GM21528 (cell line): ENCODE measurements at regions not wholly inside any gene's neighbourhood (a gene's known extent, or its start where the extent isn't known, plus 50 kb on each side); places are given as distances from the start of the nearest gene placed in this dataset.

ENCODE experiments used
- ATAC-seq: cut with Tn5 transposase; IDR thresholded peaks from one replicate; pipeline ENCODE4 v1.9.1; 2021; ENCODE audit warnings: mild to moderate bottlenecking, moderate library complexity; ENCODE audit not compliant: unreplicated experiment, low FRiP score

DNA sequence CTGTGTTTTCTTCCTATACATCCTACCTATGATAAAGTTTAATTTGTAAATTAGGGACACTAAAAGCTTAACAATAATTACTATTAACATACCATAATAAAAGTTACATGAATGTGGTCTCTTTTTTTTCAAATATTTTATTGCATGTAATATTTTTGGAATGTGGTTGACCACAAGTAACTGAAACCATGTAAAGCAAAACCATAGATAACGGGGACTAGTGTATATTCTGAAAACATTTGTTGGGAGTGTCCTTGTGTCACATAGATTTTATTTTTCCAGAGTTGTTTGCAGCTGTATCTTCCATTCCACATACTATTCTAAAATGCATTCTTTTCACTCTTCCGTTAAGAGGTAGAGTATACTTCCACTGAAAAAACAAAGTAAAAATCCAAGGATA, 200.4 kb downstream of the KIF18A start:
- ATAC-seq: no peak

DNA sequence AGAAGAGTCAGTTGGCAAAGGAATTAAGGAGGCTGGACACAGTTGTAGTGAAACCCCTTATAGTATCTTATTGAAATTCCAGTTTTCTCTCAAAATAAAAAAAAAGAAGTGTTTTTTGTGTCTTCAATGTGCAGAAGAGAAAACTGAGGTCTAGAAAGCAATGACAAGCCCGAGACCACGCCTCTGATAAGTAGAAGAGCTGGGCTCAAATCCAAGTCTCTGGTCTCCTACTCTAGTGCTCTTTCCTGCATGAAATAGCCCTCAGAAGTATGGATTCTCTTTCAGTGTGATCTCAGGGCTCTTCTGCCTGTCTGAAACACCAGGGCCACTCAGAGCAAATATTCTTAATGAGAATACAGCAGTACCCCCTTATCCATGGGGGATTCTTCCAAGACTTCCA, 200.9 kb downstream of the KIF18A start:
- no peak for ATAC-seq

DNA sequence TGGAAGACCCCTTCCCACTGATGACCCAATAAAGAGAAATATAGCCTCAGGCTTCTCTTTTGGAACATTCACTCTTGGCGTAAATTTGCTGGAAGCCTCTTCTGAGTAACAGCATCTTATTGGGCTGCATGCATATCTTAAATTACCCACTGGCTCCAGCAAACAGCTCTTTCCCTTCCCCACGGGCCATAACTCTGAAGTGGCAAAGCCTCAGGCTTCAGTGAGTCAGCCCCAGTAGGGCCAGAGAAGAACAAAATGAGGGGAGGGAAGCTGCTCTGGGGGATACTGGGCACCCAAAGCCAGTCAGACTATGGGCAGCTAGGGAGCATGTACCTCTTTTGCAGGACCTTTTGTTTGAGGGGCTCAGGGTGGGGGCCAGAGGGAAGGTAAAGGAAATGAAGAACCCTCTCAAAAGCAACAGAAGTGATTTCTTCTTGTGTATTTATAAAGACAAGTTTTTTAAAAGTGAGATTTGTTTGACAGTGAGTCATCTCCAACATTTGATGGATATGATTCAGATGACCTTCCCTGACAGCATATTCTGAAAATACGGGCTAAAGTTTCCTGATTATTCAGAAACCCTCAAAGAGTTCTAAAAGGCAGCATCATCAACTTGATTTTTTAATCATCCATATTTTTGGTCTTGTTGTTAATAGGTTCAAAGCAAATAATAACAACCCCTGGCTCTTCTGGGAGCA, 203.4 kb downstream of the KIF18A start:
- ATAC-seq: no peak

DNA sequence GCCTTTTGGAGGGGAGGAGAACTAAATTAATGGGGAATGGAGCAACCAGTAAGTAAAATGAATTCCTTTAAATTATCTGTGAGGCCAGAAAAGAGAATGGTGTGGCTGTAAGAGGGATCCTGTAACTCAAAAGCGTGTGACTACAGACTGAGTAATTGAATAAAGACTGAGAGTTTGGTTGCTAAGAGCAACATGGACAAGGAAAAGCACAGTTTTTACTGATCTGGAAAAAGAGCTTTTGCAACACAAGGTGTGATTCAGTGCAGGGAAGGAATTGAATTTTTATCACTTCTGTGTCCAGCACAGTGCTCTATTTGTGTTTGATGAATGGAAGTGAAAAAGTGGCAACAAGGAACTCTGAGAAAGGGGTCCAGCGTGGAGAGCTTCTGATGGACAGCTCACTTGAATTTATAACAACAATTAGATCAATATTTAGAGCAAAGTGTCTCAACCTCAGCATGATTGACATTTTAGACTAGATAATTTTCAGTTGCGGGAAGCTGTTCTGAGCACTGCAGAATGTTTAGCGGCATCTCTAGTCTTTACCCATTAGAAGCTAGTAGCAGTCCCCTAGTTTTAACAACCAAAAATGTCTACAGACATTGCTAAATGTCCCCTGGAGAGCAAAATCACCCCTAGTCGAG, 202.8 kb upstream of the BDNF start:
- no peak for ATAC-seq

DNA sequence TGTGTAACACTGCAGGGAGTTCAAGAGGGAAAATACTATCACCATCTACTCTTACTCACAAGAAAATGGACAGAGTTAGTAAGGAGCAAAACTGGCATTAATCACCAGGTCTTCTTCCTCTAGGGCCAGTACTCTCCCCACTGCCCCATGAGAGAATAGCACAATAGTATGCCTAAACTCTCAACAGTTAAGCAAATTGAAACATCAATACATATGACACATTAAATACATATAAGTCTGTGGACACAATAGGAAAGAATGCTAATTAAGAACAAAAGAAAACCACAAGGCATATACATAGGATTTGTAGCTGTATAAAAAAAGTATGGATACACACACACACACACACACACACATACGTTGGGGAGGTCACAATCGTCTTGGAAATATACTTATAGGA, 197.9 kb upstream of the BDNF start:
- ATAC-seq: no peak

DNA sequence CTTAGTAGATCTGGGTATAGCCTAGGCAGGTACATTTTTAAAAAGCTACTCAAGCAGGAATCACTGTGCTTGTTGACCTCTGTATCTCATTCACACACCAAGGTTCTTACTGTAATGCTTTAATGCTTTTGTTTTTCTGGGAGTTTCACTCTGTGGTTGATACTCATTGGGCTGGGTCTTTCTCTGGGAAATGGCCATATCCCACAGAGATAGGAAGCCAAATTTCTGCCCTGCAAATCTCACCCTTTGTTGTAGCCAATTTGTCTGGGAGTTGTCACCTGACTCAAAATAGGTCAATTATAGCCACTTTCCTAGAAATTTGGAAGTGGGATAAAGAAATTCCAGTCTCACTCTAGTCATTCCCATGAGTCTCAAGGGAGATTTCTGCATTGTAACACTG, 195.8 kb upstream of the BDNF start:
- no peak for ATAC-seq

DNA sequence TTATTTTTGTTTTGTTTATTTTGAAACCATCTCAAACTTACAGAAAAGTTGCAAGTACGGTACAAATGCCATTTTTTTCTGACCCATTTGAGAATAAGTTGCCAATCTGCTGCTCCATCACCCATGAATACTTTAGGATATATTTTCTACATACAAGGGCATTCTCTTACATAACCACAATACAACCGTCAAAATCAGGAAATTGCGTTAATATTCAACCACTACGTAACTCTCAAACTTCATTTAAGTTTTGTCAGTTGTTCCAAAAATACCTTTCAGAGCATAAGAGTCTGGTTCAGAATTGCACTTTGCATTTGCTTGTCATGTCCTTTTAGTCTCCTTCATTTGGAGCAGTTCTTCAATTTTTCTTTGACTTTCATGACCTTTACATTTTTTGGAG, 194.3 kb upstream of the BDNF start:
- ATAC-seq: no peak

DNA sequence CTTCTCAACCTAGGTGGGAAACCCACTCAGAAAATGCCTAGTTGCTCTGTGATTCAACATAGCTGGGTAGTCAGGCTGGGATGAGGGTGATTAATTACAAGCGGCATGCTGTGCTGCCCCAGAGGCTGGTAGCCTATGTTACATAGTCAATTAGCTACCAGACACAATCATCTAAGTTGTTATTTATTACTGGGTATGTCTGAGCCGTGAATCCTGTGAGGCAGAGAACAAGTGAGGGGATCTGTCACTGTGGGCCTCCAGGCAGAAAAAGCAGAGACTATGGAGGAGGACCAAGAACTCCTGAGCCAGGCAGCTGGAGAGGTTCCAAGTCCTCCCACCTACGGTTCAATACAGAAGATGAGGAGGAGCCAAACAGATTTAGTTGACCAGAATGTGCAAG, 186.6 kb upstream of the BDNF start:
- ATAC-seq: no peak

DNA sequence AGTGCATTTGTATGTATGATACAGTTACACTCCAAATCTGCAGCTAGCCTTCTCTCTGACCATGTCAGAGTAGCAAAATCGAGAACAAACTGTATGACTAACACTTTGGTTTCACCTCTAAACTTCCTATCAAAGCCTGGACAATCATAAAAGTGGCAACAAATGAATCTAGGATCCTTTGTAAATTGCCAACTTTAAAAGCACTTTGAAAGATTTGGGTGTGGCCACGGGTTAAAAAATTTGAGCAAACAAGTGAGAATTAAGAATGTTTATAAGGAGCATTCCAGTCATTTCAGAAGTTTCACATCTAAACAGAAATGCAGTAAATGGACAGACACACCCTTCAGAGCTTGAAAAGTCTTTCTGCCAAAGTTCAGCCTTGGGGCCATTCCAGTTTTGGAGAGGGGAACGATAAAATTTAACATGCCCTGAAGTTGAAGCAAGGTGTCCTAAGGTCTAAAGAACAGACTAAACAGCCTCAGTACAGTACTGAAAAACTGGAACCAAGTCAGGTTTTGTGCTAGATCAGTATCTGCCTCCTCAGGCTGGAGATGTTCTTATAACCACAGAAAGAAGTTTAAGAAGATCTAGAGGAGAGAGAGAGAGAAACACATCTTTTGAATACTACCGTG, 181.9 kb upstream of the BDNF start:
- no peak for ATAC-seq

DNA sequence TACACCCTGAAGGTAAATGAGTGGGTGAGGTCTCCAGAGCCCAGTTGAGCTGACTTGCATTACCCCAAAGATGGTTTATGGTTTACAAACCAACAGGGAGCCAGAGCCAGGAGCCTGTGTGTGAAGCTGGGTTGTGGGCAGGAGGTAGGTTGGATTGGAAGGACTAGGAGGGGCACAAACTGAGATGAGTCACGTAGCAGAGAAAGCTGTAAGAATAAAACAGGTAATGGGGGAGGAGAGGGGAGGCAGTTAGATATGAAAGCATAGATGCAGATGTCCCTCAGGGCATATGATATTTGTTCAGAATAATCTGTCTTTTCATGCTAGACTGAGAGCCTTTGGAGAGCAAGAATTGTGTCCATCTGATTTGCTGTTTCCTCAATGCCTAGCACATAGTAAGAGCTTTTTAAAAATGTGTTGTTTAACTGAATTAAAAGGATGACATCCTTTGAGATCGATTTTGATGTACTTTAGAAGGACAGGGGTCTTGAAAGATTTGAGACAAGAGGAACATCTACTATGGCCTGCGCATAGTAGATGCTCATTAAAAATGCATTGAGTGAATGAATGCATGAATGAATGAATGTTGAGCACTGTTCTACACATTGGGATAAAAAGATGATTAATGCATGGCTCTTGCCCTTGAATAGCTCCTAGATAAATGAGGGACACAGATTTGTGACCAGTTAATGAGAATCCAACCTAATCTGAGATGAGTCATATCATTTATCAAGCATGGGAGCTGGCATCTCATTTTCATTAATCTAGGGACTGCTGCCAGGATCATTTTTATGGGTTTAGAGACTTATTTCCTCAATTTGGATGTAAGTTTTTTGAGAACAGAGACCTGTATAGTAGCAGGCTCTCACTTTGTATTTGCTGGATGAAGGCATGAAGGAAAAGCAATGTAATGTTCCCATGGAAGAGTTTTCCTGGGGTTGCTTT, 175.8 kb upstream of the BDNF start:
- ATAC-seq: no peak

DNA sequence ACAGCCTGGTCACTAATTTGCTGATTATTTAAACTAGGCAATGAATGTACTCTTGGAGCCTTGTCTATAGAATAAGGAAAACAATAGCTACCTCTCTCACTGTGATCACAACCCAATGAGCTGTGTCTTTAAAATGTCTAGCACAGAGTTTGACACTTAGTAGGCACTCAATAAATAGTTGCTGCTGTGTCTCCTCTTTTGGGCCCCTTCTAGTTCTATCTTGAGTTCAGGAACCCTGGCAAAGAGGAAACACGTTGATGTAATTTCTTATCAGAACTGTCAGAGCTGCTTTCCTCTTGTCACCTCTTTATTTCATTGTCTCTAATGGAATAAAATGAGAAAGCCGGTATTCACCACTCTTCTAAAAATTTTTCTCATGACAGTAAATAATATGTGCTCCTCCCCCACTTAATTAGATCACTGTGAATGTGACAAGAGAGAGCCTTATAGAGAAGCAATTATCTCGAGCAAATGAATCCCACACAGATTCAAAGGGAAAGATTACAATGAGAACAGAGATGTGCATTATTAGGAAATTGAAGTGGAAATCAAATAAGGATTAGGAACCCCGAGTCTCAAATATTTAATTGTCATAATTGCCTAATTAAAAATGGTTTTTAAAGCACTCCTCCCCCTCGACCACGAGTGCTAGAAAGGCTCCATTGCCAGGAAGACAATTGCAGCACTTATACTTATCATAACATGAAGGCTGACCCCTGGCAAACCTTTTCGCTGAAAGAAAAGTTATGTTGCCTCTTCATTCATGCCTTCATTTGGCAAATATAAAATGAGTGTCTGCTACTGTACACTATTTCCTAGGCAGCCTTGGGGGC, 175.0 kb upstream of the BDNF start:
- ATAC-seq: no peak

DNA sequence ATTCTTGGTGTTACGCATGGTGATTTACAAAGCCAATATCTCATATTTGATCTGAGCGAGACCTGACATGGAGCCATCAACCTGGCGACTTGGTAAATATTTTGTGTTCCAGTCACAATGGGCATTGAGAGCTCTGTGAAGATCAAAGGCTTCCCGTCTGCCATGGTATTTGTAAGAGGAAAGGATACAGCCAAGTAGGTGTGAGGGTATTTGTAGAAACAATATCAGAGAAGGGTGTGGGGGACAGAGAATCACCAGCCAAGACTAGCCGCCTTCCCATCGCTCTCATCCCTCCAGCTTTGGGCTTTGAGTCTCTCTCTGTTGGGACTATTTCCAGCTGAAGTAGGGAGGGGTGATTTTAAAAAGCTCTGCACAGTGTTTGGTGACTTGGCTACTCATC, 173.4 kb upstream of the BDNF start:
- ATAC-seq: no peak

DNA sequence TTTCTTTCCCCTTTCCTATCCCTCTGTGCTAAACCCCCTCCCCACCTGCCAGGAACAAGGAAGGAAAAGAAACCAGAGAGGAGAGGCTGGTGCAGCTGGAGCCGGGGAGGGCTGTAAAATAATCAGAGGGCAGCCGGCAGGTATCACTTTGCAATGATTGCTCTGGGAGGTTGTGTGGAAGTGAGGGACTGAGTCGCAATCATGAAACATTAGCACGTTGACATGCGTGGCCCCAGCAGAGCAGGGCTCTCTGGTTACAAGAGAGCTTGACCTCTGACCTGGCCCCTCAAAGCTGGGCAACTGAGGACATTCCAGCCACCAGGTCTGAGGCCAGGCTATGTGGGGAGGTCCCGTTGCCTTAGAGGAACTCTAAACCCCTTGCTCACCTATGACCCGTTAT, 170.8 kb upstream of the BDNF start:
- ATAC-seq: no peak

DNA sequence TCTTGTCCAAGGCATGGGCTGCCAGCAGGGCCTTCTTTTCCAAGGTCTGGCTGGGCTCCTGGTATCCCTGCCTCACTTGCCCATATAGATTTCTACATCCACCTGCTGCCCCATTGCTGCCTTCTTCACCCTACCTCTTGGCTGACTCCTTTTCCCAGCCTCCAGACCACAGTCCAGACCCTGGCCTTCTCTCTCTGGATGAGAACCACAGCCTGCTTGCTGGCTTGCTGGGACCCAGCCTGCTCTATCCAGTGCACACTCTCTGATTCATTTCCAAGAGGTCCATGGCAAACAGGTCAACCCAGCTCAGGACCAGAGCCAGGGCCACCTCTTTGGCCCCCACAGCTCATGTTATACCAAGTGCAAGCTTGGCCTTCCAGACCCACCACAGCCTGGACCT, 169.4 kb upstream of the BDNF start:
- no peak for ATAC-seq

DNA sequence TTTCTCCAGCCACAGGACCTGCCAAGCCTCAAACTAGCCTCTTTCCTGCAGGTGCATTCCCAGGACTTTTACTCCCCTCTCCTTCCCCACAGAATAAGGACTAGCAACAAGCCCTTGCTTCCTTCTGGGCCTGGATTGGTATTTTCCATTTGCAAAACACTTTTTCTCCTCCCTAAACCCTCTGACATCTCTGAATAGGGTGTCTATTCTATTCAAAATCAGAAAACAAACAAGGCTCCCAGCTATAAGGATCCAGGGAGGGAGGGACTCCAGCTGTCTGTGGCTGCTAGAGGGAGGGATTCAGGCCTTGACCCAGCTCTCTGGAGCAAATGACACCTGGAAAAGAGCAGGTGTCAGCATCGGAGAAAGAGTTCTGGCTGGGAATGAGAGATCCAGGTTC, 168.5 kb upstream of the BDNF start:
- ATAC-seq: no peak

DNA sequence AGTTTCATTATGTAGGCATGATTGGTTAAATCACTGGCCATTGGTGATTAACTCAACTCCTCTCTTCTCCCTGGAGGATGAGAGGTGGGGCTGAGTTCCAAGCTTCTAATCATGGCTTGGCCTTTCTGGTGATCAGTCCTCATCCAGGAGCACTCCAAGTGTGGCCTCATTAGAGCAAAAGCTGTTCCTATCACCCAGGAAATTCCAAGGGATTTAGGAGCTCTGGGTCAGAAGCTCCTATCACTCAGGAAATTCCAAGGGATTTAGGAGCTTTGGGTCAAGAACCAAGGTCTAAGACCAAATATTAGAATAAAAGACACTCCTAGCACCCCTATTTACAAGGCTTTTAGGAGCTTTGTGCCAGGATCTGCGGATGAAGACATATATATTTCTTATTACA, 168.0 kb upstream of the BDNF start:
- no peak for ATAC-seq

DNA sequence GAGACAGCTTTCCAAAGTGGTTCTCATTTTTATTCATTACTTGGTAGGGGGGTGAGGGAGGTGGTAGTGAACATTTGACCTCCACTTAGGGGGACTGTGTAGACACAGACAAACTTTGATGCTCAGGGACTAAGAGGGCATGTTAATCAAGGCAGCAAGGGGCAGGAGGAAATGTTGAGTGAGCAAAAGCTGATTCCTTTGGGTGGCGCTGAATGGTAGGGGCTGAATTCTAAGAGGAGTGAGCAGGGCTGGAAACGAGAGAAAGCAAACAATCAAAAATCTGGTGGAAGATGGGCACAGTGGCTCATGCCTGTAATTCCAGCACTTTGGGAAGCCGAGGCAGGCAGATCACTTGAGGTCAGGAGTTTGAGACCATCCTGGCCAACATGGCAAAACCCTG, 164.8 kb upstream of the BDNF start:
- no peak for ATAC-seq

DNA sequence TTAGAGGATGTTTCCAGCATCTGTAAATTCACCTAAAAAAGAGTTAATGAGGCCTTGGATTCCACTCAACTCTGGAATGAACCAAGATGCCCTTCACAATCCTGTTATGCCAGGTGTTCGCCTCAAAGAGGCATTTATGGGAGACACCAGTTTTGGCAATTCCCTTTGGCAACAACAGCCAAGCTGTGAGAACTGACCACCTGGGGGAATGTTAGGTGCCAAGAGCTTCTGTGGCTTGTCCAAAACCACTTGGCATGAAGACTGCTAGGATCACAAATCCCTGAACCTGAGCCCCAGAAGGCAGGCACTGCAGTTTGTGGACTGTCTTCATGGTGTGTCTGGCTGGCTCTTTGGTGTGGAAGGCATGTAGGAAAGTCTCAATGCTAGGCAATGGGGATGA, 164.4 kb upstream of the BDNF start:
- ATAC-seq: no peak

DNA sequence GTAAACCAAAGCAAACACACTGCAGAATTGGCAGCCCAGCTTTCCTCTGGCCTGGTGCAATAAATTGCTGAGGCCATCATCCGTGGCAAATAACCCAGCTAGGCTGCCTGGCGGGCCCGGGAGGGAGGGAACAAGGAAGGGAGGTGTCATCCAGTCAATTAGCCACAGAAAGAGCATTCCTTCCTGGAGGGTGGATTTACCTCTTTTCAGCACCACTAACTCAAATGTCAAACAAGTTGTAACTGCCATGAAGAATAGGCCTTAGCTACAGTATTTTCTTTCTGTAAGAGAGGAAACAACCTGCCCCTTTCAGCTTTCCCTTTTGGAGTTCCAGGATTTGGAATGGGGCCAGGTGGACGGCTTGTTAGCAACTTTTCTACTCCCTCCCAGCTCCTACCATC, 163.8 kb upstream of the BDNF start:
- no peak for ATAC-seq

DNA sequence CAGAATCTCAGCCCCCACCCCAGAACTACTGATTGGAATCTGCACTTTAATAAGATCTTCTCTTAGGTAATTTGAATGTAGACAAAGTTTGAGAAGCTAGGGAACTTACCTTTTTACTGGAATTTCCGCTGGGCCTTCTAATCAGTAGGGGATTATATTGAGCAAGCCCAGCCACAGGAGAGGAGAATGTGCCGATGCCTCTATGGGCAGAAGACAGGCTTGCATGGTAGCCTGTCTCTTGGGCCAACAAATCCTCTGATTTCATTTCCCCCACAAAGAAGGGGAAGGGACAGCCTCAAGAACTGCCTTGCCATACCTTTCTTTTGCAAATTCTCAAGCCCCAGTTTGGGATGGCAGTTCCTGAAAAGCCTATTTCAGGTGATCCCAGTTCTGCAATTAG, 163.4 kb upstream of the BDNF start:
- no peak for ATAC-seq
